Posterior cingulate gyrus (tissue), 11 donors: ENCODE measurements at regions not wholly inside any gene's neighbourhood (a gene's known extent, or its start where the extent isn't known, plus 50 kb on each side); places are given as distances from the start of the nearest gene placed in this dataset.

Experiments
- DNase-seq, 10 donors: peaks; one replicate each; pipeline versions ENCODE4 v3.0.0 to v3.0.0-alpha.2; 2020 to 2021; ENCODE audit warnings: mixed read lengths in 3 of 10
- intact Hi-C: fragments of 100-400 bp; cut with DNase I; formaldehyde crosslinking; loops from one replicate; pipeline ENCODE4 v1.15.1; 2023

DNA sequence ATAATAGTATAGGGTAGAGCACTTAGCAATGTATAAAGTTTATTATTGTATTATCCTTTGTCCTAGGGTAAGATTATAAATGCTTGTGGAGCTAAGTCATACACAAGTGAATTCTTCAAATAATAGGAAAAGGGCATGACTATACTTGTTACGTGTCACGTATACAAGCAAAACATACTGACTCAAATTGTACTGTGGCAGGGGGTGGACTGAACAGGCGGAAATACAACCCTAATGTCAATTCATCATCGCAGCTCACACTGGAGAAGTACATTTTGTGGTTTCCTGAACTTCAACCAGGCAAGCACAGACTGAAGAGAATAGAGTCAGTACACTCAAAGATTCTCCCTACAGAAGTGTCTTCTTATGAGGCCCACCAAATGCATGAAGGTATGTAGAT lies 201.0 kb downstream of the MBD2 start:
- intact Hi-C loops = no loop called here
- DNase-seq = no peak

DNA sequence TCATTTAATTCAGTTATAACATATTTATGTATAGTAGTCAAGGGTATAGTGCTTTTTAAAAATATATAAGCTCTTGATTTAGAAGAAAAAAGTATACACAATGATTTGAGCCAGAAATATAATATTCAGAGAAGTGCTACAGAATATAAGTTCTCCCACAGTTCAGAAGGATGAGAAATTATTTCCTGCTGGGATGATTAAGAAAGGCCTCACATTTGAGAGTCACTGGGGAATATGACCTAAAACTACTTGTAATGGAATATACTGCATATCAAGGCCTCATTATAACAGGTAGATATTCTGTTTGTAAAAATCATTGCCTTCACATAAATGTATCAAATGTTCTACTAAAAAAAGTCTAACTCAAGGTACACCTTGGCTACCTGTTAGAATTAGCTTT lies 203.5 kb downstream of the MBD2 start:
- intact Hi-C loops = no loop called here
- DNase-seq = no peak

DNA sequence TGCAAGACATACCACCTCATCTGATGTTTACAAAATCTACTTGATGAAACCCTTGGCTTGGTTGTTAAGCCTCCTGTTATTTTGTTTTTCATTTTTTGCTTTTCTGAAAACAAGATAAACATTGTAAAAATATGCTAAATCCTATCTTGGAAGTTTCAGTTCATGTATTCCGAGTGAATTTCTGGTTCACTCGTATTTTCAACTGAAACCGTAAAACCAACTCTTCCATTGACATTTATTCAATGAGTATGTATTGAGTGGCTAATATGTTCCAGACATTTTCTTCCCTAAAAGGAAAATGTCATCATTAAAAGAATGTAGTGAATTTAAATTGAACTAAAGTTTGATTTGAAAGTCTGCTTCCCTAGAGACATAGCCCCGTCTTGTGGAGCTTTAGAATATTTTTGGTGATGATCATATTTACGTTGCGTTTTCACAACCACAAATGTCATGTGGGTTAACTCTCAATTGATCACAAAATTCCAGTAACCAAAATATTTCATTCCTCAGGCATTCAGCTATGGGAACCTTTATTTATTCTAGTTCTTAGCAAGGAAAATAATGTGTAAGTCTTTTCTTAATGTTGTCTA lies 204.2 kb downstream of the MBD2 start:
- no peak for DNase-seq
- intact Hi-C loops = no loop called here

DNA sequence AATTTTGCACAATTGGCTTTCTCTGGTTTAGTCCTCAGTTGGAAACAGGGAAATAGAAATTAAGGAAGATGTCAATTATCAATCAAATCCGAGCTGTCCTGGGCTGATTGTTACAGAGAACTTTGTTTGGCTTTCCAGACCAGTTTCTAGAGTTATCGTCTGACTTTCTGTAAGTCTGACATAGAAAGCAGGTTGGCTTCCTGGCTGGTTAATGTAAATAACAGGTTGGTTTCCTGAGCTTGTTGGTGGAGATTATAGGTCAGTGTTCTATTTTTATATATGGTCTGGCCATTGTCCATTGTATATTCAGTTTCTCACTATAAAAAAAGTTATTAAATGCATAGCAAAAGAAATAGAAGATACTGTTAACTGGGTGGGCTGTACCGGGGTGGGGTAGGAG lies 204.8 kb downstream of the MBD2 start:
- no peak for DNase-seq
- intact Hi-C loops = no loop called here

DNA sequence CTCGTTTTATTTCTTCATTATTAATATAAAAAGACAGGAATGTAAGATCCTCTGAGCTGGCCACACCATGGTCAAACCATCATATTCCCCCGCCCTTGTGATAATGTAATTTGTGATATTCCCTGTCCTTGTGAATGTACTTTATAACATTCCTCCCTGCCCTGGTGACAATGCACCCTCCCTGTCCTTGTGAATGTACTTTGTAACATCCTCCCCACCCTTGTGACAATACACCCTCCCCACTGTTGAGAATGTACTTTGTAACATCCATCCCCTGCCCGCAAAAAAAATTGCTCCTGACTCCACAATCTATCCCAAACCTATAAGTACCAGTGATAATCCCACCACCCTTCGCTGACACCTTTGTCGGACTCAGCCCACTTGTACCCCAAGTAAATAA lies 211.0 kb downstream of the MBD2 start:
- intact Hi-C loops = no loop called here
- DNase-seq = no peak

DNA sequence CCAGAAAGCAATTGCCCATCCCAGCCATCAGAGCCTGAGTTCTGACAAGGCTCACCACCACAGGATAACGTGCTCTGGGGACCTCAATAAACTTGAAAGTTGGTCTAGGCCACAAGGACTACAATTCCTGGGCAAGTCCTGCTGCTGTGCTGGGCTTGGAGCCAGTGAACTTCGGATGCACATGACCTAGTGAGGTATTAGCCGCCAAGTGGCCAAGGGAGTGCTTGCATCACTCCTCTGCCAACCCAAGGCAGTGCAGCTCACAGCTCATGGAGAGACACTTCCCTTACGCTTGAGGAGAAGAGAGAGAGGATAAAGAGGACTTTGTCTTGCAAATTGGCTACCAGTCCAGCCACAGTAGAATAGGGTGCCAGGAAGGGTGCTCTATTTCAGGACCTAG lies 219.6 kb downstream of the MBD2 start:
- intact Hi-C loops = no loop called here
- DNase-seq = no peak

DNA sequence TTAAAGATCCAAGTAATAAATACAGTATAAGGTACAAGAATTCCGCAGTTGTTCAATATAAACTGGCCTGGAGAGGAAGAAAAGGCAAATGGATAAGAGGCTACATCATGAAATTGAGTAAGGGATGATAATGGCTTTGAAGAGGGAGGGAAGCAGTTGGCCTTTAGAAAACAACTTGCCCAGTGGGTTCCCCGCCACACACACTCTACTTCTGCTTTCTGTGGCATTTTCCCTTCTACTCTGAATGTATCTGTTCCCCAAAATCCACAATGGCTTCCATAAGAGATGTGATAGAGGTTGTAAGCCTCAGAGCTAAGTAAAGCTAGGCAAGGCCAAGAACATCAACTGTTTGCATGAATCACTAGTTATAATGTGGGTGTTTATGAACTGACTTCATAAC lies 221.3 kb downstream of the MBD2 start:
- intact Hi-C loops = no loop called here

DNA sequence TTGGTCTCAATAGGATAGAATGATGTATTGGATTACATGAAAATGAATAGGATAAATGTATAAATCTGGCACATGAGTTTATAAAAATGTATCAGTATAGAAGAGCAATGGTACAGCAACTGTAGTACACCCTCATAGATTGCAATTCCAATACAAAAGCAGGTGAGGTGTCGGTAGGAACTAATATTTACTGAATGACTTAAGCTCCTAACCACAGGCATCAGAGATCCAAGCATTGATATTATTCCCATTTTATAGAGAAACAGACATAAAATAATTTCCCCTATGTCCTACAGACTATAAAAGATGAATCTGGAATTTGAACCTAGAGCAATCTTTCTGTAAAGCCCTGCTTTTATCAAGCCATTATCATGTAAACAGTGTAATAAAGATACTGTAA lies 227.4 kb downstream of the MBD2 start:
- intact Hi-C loops = no loop called here
- DNase-seq = no peak

More for the DNA sequence above, 221.3 kb downstream of the MBD2 start:
- no peak for DNase-seq

DNA sequence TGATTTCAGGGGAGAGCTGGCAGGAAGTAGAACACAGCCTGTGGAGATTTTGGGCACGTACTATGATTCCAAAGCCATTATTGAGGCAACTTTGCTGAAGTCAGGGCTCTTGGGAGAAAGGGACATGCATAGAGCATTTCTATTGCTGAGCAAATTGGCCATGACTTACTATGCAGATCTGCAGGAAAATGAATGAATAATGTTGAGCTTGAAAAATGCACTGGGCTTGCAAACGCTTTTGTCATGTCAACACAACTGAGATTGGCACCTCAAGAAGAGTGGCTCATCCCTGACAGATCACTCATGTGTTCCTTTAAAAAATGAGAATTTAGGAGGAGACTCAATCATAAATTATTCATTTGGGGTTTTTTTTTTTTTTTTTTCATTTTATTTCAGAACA lies 230.5 kb downstream of the MBD2 start:
- DNase-seq = no peak

DNA sequence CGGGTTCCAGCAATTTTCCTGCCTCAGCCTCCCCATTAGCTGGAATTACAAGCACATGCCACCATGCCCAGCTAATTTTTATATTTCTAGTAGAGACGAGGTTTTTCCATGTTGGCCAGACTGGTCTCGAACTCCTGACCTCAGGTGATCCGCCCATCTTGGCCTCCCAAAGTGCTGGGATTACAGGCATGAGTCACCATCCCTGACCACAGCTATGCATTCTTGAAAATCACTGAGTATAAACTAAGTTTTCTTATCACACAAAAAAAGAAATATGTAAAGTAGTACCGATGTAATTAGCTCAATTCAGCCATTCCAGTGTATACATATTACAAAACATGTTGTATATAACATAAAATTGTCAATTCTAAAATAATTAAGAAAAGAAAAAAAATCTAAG lies 232.7 kb downstream of the MBD2 start:
- intact Hi-C loops = no loop called here
- DNase-seq = no peak

More for the DNA sequence above, 230.5 kb downstream of the MBD2 start:
- intact Hi-C loops = no loop called here

DNA sequence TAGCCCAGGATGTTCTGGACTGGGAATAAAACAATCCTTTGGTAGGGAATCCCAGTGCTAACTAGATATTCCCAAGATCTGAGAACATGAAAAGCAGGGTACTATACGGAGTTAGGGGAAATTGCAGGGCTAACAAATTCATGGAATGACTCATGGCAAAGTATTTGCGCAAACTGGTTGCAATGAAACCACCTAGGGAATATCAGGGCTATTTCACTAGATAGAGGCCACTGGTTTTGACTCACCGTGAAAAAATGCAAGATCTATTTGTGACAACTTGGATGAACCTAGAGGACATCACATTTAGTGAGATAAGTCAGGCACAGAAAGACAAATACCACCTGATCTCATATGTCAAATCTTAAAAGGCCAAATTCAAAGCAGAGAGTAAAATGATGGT lies 233.3 kb downstream of the MBD2 start:
- intact Hi-C loops = no loop called here

DNA sequence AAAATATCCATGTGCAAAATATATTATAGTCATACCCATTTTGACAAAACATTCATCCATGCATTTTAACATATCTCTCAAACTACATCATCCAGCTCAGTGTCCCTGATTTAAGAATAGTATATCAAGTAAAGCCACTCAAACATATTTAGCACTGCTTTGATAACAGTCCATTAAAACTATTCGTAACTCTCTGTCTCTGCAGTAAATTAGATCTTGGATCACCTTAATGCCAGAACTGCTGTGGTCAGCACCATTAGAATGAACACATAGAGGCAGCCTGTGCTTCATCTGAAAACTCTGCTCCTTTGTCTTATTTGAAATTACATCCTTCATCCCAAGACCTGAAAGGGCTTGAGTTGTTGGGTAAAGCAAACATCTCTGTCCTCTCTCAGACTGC lies 234.0 kb downstream of the MBD2 start:
- intact Hi-C loops = no loop called here
- no peak for DNase-seq

More for the DNA sequence above, 233.3 kb downstream of the MBD2 start:
- DNase-seq = no peak

DNA sequence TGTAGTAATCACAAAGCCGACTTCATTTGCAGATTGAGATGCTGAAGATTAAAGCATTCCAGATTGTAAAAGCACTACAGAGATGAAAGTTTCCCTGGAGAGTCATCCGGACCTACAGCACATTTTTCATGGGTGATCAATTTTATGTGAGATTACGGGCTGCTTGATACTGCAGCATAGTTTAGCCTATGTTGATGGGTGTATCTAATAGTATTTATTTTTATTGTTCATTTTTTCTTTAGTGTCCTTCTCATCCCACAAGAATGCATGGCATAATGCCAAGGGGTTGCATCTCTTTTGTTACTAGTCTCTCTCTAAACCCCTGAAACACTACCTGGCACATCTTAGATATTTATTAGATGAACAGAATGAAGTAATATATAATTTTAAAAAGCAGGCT lies 240.4 kb downstream of the MBD2 start:
- DNase-seq = no peak
- intact Hi-C loops = no loop called here

DNA sequence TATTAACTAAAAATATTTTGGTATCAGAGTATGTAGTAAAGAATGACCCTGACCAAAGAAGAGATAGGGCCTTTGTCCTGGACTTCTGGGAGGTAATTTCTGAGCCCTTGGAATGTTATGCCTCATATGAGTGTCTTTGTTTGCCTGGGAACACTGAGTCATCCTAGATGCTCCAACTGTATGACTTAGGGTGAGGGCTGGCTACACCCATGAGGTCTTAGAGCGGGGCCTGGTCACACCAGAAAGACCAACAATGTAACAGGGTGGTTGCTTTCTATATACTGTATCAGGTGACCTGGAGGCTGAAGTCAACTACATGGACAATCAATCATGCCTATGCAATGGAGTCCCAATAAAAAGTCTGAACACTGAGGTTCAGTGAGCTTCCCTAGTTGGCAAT lies 253.1 kb downstream of the MBD2 start:
- no peak for DNase-seq
- intact Hi-C loops = no loop called here

DNA sequence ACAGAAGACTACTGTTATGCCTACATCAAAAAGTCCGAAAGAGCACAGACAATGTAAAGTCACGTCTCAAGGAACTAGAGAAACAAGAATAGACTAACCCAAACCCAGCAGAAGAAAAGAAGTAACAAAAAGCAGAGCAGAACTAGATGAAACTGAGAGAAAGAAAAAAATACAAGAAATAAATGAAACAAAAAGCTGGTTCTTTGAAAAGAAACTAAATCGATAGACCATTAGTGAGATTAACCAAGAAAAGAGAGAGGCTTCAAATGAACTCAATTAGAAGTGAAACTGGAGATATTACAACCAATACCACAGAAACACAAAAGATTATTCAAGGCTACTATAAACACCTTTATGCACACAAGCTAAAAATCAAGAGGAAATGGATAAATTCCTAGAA lies 271.8 kb downstream of the MBD2 start:
- DNase-seq = no peak
- intact Hi-C loops = no loop called here

DNA sequence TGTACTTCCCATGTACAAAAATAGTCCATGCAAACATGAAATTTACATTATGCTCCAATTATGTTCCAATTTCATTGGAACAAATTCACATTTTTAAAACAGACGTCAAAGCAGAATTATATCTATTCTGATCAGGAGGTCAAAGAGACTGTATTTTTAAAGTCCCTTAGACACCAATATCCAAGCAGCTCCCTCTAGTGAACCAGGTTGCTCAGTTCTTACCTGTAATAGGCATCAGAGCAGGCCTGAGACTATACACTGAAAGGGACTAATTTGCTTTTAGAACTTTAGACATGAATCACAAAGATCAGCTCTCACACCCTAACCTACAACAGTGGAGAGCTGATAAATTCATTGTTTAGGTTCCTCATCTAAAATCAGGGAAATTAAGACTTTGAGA lies 273.9 kb downstream of the MBD2 start:
- no peak for DNase-seq
- intact Hi-C loops = no loop called here

DNA sequence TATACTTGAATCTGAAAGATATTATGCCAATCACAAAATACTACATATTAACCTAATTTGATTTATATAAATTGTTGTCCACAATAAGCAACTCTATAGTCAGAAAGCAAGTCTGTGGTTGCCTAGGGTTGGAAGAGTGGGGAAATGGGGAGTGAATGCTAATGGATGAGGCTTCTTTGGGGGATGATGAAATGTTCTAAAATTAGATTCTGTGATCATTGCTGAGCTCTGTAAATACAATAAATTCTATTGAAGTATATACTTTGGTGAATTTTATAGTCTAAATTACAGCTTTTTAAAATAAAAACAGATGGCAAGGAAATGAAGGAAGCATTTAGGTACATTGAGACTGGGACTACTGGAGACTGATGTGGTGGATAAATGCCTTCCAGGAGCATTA lies 275.5 kb downstream of the MBD2 start:
- intact Hi-C loops = no loop called here
- DNase-seq = no peak

DNA sequence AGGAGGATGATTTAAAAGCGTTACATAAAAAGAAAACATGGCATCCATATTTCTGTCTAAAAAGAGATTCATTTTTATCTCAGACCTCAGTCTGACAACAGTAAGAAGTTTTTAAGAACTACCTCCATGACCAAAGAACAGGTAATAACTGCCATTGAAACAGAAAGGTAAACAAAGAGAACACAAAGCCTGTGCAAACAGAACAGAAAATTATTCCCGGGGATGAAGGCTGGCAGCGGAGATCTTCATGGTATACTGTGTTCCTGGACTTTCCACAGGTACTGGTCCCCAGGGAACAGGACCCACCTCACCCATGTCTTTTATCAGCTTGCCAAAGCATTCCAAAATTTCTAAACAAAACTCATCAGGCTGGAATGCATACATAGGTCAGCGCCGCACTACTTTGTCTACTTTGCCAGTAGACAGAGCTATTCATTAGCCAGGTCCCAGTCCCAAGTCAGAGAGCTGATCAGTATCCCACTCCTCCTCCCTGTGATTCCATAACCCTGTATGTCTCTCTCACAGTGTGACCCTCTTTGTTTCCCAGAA lies 277.3 kb downstream of the MBD2 start:
- DNase-seq = no peak
- intact Hi-C loops = no loop called here

DNA sequence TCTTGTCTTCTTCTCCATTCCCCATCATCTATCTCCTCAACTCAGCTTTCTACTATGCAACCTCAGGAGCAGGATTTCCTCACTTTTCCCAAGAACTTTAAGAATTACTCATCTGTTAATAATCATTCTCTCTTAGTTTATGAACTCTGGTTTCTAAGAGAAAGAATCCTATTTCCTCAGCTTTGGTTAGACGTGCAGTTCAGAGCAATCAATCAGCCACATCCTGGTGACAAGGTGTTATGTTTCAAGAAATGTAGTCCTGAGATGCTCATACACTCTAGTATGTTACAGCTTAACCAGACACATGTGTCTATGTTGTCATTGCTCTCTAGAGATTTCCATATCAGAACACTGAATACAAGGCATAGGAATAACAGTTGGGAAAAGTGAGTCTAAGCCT lies 277.9 kb downstream of the MBD2 start:
- no peak for DNase-seq
- intact Hi-C loops = no loop called here

DNA sequence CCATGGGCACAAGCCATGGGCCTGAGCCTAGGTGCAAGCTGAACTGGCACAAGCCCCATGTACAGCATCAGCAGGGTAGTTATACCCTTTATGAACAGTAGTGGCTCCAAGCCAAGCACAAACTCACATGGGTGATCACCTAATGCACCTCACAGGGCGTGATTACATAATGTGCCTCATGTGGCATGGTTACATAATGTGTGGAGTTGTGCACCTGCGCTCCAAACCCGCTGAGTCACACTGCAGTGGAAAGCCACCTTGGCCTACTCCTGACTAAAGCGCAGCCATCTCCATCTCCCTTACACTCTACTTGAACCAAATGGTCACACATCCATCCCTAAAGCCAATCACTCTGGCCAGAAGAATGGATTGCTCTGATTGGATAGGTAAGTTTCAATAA lies 279.7 kb downstream of the MBD2 start:
- no peak for DNase-seq
- intact Hi-C loops = no loop called here

DNA sequence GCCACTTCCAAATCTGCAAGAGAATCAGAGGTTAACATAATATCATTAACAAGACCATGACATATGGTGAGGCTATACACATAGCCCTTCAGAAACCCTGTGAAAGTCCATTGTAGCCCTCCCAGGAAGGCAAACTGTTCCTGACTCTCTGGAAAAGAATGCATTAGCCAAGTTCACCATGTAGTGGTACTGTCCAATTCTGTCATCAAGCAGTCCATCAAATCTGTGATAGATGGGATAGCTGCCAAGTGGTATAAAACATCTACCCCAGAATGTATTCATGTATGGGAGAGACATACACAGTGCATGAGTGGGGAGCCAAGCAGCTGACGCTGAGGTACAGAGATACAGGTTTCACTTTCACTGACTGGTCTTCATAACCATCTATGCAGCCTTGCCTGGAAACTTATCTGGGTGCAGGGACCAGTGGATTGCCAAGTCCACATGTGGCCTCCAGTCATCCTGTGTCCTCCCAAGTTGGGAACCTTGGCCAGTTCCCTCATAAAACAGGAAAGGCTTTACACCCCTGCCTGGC lies 281.1 kb downstream of the MBD2 start:
- intact Hi-C loops = no loop called here
- DNase-seq = no peak

DNA sequence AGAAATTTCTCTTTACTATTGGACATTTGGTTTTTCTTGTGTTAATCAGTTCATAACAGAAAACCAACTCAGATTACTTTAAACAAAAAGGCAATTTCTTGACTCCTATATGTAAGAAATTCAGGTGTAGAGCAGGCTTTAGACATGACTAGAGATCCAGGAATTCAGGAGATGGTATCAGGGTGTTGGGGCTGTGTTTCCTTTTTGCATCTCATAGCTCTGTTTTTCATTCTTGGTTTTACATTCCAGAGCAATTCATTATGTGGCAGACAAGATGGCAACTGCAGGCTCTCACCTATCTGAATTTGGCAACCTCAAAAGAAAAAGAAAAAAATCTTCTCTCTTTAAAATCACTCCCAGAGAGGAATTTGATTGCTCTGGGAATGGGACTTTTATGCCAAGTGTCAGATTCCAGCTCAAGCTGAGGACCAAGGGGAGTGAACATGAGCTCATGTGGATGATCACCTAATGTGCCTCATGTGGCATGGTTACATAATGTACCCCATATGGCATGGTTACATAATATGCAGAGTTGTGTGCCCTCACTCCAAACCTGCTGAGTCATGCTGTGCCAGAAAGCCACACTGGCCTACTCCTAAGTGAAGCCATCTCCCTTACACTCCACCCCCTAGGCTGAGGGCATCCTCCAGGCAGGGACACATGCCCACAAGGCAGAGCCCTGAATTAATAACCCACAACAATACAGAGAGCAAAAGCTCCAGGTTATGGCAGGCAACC lies 282.7 kb downstream of the MBD2 start:
- intact Hi-C loops = no loop called here
- peak in 1 of 10 donors; percentile 73 for DNase-seq
